Neural cell (in vitro differentiated cells): ENCODE measurements at regions not wholly inside any gene's neighbourhood (a gene's known extent, or its start where the extent isn't known, plus 50 kb on each side); places are given as distances from the start of the nearest gene placed in this dataset.

Experiments used
- H2AFZ ChIP-seq: fragments of 200-600, 300-800 bp; sonication (generic), shearing (Covaris generic); 2 replicates; pipeline ENCODE4 v1.6.0; 2014; ENCODE audit warnings: low read depth, mild to moderate bottlenecking, antibody characterized with exemption, low read length, moderate library complexity
- H3F3A ChIP-seq: fragments of 200-600 bp; shearing (Covaris generic); 2 replicates; pipeline ENCODE4 v1.6.1; 2016; ENCODE audit warnings: mild to moderate bottlenecking, moderate library complexity, mixed read lengths, antibody characterized with exemption, low read length; ENCODE audit not compliant: insufficient read depth, poor library complexity, severe bottlenecking
- H3K27ac ChIP-seq: fragments of 200-600, 300-800 bp; sonication (generic), shearing (Covaris generic); 2 replicates; pipeline ENCODE4 v1.5.1; 2014; ENCODE audit warnings: mild to moderate bottlenecking, low read length, moderate library complexity
- H3K27me3 ChIP-seq: fragments of 300-800, 200-600 bp; sonication (generic), shearing (Covaris generic); 2 replicates; pipeline ENCODE4 v1.6.0; 2014; ENCODE audit warnings: mild to moderate bottlenecking, low read depth, low read length, moderate library complexity; ENCODE audit not compliant: insufficient read depth
- H3K36me3 ChIP-seq: fragments of 300-800, 200-600 bp; sonication (generic), shearing (Covaris generic); 2 replicates; pipeline ENCODE4 v1.5.1; 2014; ENCODE audit warnings: mild to moderate bottlenecking, antibody characterized with exemption, low read length, moderate library complexity; ENCODE audit not compliant: insufficient read depth
- H3K4me2 ChIP-seq: fragments of 300-800, 200-600 bp; sonication (generic), shearing (Covaris generic); 2 replicates; pipeline ENCODE4 v1.6.0; 2014; ENCODE audit warnings: mild to moderate bottlenecking, low read length
- H3K4me3 ChIP-seq: fragments of 300-800, 200-600 bp; sonication (generic), shearing (Covaris generic); 2 replicates; pipeline ENCODE4 v1.5.1; 2014; ENCODE audit warnings: mild to moderate bottlenecking, low read length, moderate library complexity
- H3K79me2 ChIP-seq: fragments of 200-600 bp; shearing (Covaris generic); replicated peaks from 2 replicates; pipeline ENCODE4 v1.6.0; 2014; ENCODE audit warnings: mild to moderate bottlenecking, low read length, moderate library complexity; ENCODE audit not compliant: insufficient read depth
- H3K9ac ChIP-seq: fragments of 300-800, 200-600 bp; sonication (generic), shearing (Covaris generic); 2 replicates; pipeline ENCODE4 v1.6.1; 2016; ENCODE audit warnings: mild to moderate bottlenecking, low read length, mixed read lengths
- H3K9me2 ChIP-seq: fragments of 200-600 bp; shearing (Covaris generic); 2 replicates; pipeline ENCODE4 v1.6.1; 2016; ENCODE audit warnings: mild to moderate bottlenecking, low read length, mixed read lengths; ENCODE audit not compliant: insufficient read depth
- H3K9me3 ChIP-seq: fragments of 200-600, 300-800 bp; sonication (generic), shearing (Covaris generic); 2 replicates; pipeline ENCODE4 v1.6.1; 2016; ENCODE audit warnings: mild to moderate bottlenecking, mixed run types, low read length, moderate library complexity, mixed read lengths
- H4K20me1 ChIP-seq: fragments of 200-600 bp; shearing (Covaris generic); 2 replicates; pipeline ENCODE4 v1.6.1; 2016; ENCODE audit warnings: mild to moderate bottlenecking, mixed run types; ENCODE audit not compliant: insufficient read depth
- CTCF ChIP-seq: fragments of 450-650 bp; IDR thresholded peaks from 2 replicates; pipeline ENCODE4 v1.5.1; 2014; ENCODE audit warnings: antibody characterized with exemption, mild to moderate bottlenecking, moderate library complexity; ENCODE audit not compliant: poor library complexity, severe bottlenecking
- EP300 ChIP-seq: fragments of 450-650 bp; conservative IDR thresholded peaks from 2 replicates; pipeline ENCODE4 v1.6.1; 2014; ENCODE audit warnings: antibody characterized with exemption, mild to moderate bottlenecking, moderate library complexity; ENCODE audit not compliant: poor library complexity, severe bottlenecking
- EZH2 ChIP-seq: fragments of 200-600, 300-800 bp; shearing (Covaris generic), sonication (generic); IDR thresholded peaks from 2 replicates; pipeline ENCODE4 v1.6.1; 2014; ENCODE audit warnings: antibody characterized with exemption, low read length, borderline replicate concordance, mild to moderate bottlenecking; ENCODE audit not compliant: insufficient read depth, poor library complexity, severe bottlenecking
- MXI1 ChIP-seq: fragments of 450-650 bp; conservative IDR thresholded peaks from 2 replicates; pipeline ENCODE4 v1.6.1; 2014; ENCODE audit warnings: antibody characterized with exemption, mild to moderate bottlenecking; ENCODE audit not compliant: poor library complexity, severe bottlenecking
- POLR2AphosphoS5 ChIP-seq: IDR thresholded peaks from 2 replicates; pipeline ENCODE4 v1.6.1; 2012
- RAD21 ChIP-seq: fragments of 450-650 bp; conservative IDR thresholded peaks from 2 replicates; pipeline ENCODE4 v1.6.1; 2014; ENCODE audit warnings: antibody characterized with exemption, mild to moderate bottlenecking, moderate library complexity
- REST ChIP-seq: IDR thresholded peaks from 2 replicates; pipeline ENCODE4 v1.6.1; 2012; ENCODE audit warnings: borderline replicate concordance
- SMC3 ChIP-seq: fragments of 450-650 bp; conservative IDR thresholded peaks from 2 replicates; pipeline ENCODE4 v1.6.1; 2014; ENCODE audit warnings: antibody characterized with exemption, mild to moderate bottlenecking, moderate library complexity; ENCODE audit not compliant: poor library complexity
- TAF1 ChIP-seq: IDR thresholded peaks from 2 replicates; pipeline ENCODE4 v1.6.1; 2012; ENCODE audit warnings: low read depth

- H3K9me3 ChIP-seq, result no peaks in the 10 kb centered on the region
- no peaks in the 10 kb centered on the region for H3F3A ChIP-seq
- no peak overlapping the region for H3K9ac ChIP-seq
- H3K36me3 ChIP-seq, result no peaks in the 10 kb centered on the region
- H3K4me2 ChIP-seq, result no peak overlapping the region
- H3K27me3 ChIP-seq, result no peaks in the 10 kb centered on the region
- no peak overlapping the region for H3K4me3 ChIP-seq
- no peak overlapping the region for H3K27ac ChIP-seq
- H3K9me2 ChIP-seq, result no peaks in the 10 kb centered on the region
- TF ChIP-seq RAD21 (no peak), REST (no peak), MXI1 (no peak), CTCF (no peak), EZH2 (no peak), SMC3 (no peak), EP300 (no peak), TAF1 (no peak), POLR2AphosphoS5 (no peak)
- no peak overlapping the region for H2AFZ ChIP-seq
- no peaks in the 10 kb centered on the region for H4K20me1 ChIP-seq
- H3K79me2 ChIP-seq, result no peaks in the 10 kb centered on the region
Measured at GRCh38 chr2:160956243-160956802, 203.9 kb upstream of the TANK start.

- no peak overlapping the region for H3K27ac ChIP-seq
- no peaks in the 10 kb centered on the region for H3K27me3 ChIP-seq
- H3K9ac ChIP-seq, result no peak overlapping the region
- H3F3A ChIP-seq, result no peaks in the 10 kb centered on the region
- no peaks in the 10 kb centered on the region for H3K36me3 ChIP-seq
- H3K4me2 ChIP-seq, result no peak overlapping the region
- no peaks in the 10 kb centered on the region for H3K79me2 ChIP-seq
- H4K20me1 ChIP-seq, result no peaks in the 10 kb centered on the region
- no peaks in the 10 kb centered on the region for H3K9me2 ChIP-seq
- H3K4me3 ChIP-seq, result no peak overlapping the region
- no peak for TF ChIP-seq EP300
- TF ChIP-seq CTCF, result no peak
- TF ChIP-seq EZH2, result no peak
- TF ChIP-seq MXI1, result no peak
- no peak for TF ChIP-seq REST
- TF ChIP-seq SMC3, result no peak
- TF ChIP-seq POLR2AphosphoS5, result no peak
- no peak for TF ChIP-seq RAD21
- no peak for TF ChIP-seq TAF1
- H2AFZ ChIP-seq, result no peak overlapping the region
- H3K9me3 ChIP-seq, result no peaks in the 10 kb centered on the region
Measured at GRCh38 chr2:160963957-160964356, 196.3 kb upstream of the TANK start.
